OCI-LY1 (cell line): ENCODE measurements at regions not wholly inside any gene's neighbourhood (a gene's known extent, or its start where the extent isn't known, plus 50 kb on each side); places are given as distances from the start of the nearest gene placed in this dataset.

Experiments
- EZH2 ChIP-seq: fragments of 200-600 bp; sonication (generic), shearing (Covaris generic); IDR thresholded peaks from 2 replicates; pipeline ENCODE4 v1.8.0; 2017; ENCODE audit warnings: borderline replicate concordance, mixed run types, mild to moderate bottlenecking, antibody characterized with exemption, low read length, moderate library complexity, mixed read lengths
- TF ChIP-seq, protein P1 (sequence below): fragments of 200-600 bp; sonication (generic), shearing (Covaris generic); IDR thresholded peaks from 2 replicates; pipeline ENCODE4 v1.5.1; 2017; ENCODE audit warnings: mild to moderate bottlenecking, antibody characterized with exemption, low read length, moderate library complexity, mixed read lengths

DNA sequence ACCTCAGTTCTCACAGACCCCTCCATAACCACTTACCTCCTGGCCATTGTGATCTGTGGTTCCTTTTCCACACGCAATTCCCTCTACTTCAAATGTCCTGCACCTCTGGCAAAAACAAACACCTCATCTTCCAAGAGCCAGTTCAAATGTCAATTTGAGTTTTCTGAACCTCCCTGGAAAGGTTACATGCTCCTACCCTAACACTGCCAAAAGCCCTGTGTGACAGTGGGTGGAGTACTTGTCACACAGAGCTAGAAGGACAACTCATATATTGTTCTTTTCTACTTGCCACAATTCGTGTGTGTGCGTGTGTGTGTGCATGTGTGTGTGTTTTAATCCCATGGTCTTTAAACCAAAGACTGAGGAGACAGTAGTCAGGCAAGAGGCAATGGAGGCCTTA is 331.8 kb upstream of the ARHGEF26 start:
- TF ChIP-seq, protein P1, sequence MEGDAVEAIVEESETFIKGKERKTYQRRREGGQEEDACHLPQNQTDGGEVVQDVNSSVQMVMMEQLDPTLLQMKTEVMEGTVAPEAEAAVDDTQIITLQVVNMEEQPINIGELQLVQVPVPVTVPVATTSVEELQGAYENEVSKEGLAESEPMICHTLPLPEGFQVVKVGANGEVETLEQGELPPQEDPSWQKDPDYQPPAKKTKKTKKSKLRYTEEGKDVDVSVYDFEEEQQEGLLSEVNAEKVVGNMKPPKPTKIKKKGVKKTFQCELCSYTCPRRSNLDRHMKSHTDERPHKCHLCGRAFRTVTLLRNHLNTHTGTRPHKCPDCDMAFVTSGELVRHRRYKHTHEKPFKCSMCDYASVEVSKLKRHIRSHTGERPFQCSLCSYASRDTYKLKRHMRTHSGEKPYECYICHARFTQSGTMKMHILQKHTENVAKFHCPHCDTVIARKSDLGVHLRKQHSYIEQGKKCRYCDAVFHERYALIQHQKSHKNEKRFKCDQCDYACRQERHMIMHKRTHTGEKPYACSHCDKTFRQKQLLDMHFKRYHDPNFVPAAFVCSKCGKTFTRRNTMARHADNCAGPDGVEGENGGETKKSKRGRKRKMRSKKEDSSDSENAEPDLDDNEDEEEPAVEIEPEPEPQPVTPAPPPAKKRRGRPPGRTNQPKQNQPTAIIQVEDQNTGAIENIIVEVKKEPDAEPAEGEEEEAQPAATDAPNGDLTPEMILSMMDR: no peak
- TF ChIP-seq EZH2: no peak
